ENCODE measurements at regions not wholly inside any gene's neighbourhood (a gene's known extent, or its start where the extent isn't known, plus 50 kb on each side); places are given as distances from the start of the nearest gene placed in this dataset.

- ChIA-PET POLR2A (ENCODE audit: low non-redundant PET) (no interaction called here), CTCF (no interaction called here)
- TF ChIP-seq CTCF (conservative IDR thresholded peaks at IDR 0.05; ENCODE audit: low read depth, low read length), result no peak
- TF ChIP-seq EZH2 (IDR thresholded peaks at IDR 0.05; ENCODE audit: borderline replicate concordance, low read depth, low read length, poor library complexity, severe bottlenecking), result no peak
- Histone ChIP-seq H3K9me3 (ENCODE audit: low read depth, low read length, poor library complexity, severe bottlenecking) (no peaks in the 10 kb centered on the region), H3K4me3 (ENCODE audit: low read depth, low read length, poor library complexity, severe bottlenecking) (no peak overlapping the region), H3K4me1 (ENCODE audit: insufficient read depth, low read length, poor library complexity, severe bottlenecking) (no peaks in the 10 kb centered on the region), H3K36me3 (ENCODE audit: insufficient read depth, low read length, poor library complexity, severe bottlenecking) (no peaks in the 10 kb centered on the region), H3K27ac (ENCODE audit: low read depth, low read length, poor library complexity, severe bottlenecking) (no peak overlapping the region), H3K27me3 (replicated peaks; ENCODE audit: insufficient read depth, low read depth, low read length, poor library complexity) (peaks cover 53% of the 10 kb centered on the region)
- intact Hi-C loops (cut with micrococcal nuclease; ENCODE audit: unreplicated experiment), result no loop called here
- no TSS peak for BruUV-seq (replicated peaks)
- no peak for DNase-seq (ENCODE audit: low spot score)
Measured at GRCh38 chr20:48530957-48531356, 296.8 kb downstream of the PREX1 start.

GRCh38 chr20:48528346-48528745 lies 299.5 kb downstream of the PREX1 start:
- Histone ChIP-seq H3K36me3 (ENCODE audit: insufficient read depth, low read length, poor library complexity, severe bottlenecking) (no peaks in the 10 kb centered on the region), H3K27me3 (replicated peaks; ENCODE audit: insufficient read depth, low read depth, low read length, poor library complexity) (peaks cover 35% of the 10 kb centered on the region), H3K4me3 (ENCODE audit: low read depth, low read length, poor library complexity, severe bottlenecking) (no peak overlapping the region), H3K27ac (ENCODE audit: low read depth, low read length, poor library complexity, severe bottlenecking) (no peak overlapping the region), H3K9me3 (ENCODE audit: low read depth, low read length, poor library complexity, severe bottlenecking) (no peaks in the 10 kb centered on the region), H3K4me1 (ENCODE audit: insufficient read depth, low read length, poor library complexity, severe bottlenecking) (no peaks in the 10 kb centered on the region)
- POLR2A ChIA-PET (ENCODE audit: low non-redundant PET), result no interaction called here
- CTCF ChIA-PET, result no interaction called here
- no peak for DNase-seq (ENCODE audit: low spot score)
- intact Hi-C loops (cut with micrococcal nuclease; ENCODE audit: unreplicated experiment), result no loop called here
- TF ChIP-seq CTCF (conservative IDR thresholded peaks at IDR 0.05; ENCODE audit: low read depth, low read length) (no peak), EZH2 (IDR thresholded peaks at IDR 0.05; ENCODE audit: borderline replicate concordance, low read depth, low read length, poor library complexity, severe bottlenecking) (no peak)
- no TSS peak for BruUV-seq (replicated peaks)

- no TSS peak for BruUV-seq (replicated peaks)
Measured at GRCh38 chr20:48527771-48528170, 300.0 kb downstream of the PREX1 start.

More at GRCh38 chr20:48527771-48528170, 300.0 kb downstream of the PREX1 start:
- H3K9me3 ChIP-seq (ENCODE audit: low read depth, low read length, poor library complexity, severe bottlenecking), result no peaks in the 10 kb centered on the region
- intact Hi-C loops (cut with micrococcal nuclease; ENCODE audit: unreplicated experiment), result no loop called here
- ChIA-PET CTCF (no interaction called here), POLR2A (ENCODE audit: low non-redundant PET) (no interaction called here)
- no peak for TF ChIP-seq CTCF (conservative IDR thresholded peaks at IDR 0.05; ENCODE audit: low read depth, low read length)
- TF ChIP-seq EZH2 (IDR thresholded peaks at IDR 0.05; ENCODE audit: borderline replicate concordance, low read depth, low read length, poor library complexity, severe bottlenecking), result no peak
- H3K27ac ChIP-seq (ENCODE audit: low read depth, low read length, poor library complexity, severe bottlenecking), result no peak overlapping the region
- no peak for DNase-seq (ENCODE audit: low spot score)
- no peak overlapping the region for H3K4me3 ChIP-seq (ENCODE audit: low read depth, low read length, poor library complexity, severe bottlenecking)
- peaks cover 35% of the 10 kb centered on the region for H3K27me3 ChIP-seq (replicated peaks; ENCODE audit: insufficient read depth, low read depth, low read length, poor library complexity)
- no peaks in the 10 kb centered on the region for H3K36me3 ChIP-seq (ENCODE audit: insufficient read depth, low read length, poor library complexity, severe bottlenecking)
- H3K4me1 ChIP-seq (ENCODE audit: insufficient read depth, low read length, poor library complexity, severe bottlenecking), result no peaks in the 10 kb centered on the region

Measured in A673 (cell line).